ENCODE measurements at regions not wholly inside any gene's neighbourhood (a gene's known extent, or its start where the extent isn't known, plus 50 kb on each side); places are given as distances from the start of the nearest gene placed in this dataset.

GRCh38 chr10:70978816-70979480 lies 90.6 kb upstream of the PCBD1 start:
- no peak for DNase-seq (ENCODE audit: low spot score)
- no peak for TF ChIP-seq CTCF (IDR thresholded peaks at IDR 0.05; ENCODE audit: borderline replicate concordance, control extremely low read depth, extremely low read depth, insufficient read depth, missing control alignments)
- in situ Hi-C loops (cut with MboI; ENCODE audit: low sequenced_read_pairs, unreplicated experiment) = no loop called here

GRCh38 chr10:70980687-70981086 lies 92.3 kb upstream of the PCBD1 start:
- no peak for DNase-seq (ENCODE audit: low spot score)
- in situ Hi-C loops (cut with MboI; ENCODE audit: low sequenced_read_pairs, unreplicated experiment) = no loop called here
- TF ChIP-seq CTCF (IDR thresholded peaks at IDR 0.05; ENCODE audit: borderline replicate concordance, control extremely low read depth, extremely low read depth, insufficient read depth, missing control alignments) = no peak

GRCh38 chr10:70981171-70981836 lies 92.9 kb upstream of the PCBD1 start:
- in situ Hi-C loops (cut with MboI; ENCODE audit: low sequenced_read_pairs, unreplicated experiment) = no loop called here
- no peak for DNase-seq (ENCODE audit: low spot score)
- no peak for TF ChIP-seq CTCF (IDR thresholded peaks at IDR 0.05; ENCODE audit: borderline replicate concordance, control extremely low read depth, extremely low read depth, insufficient read depth, missing control alignments)

GRCh38 chr10:70981936-70982335 lies 93.6 kb upstream of the PCBD1 start:
- no peak for TF ChIP-seq CTCF (IDR thresholded peaks at IDR 0.05; ENCODE audit: borderline replicate concordance, control extremely low read depth, extremely low read depth, insufficient read depth, missing control alignments)
- in situ Hi-C loops (cut with MboI; ENCODE audit: low sequenced_read_pairs, unreplicated experiment) = no loop called here
- DNase-seq (ENCODE audit: low spot score) = no peak

GRCh38 chr10:70982443-70982842 lies 94.1 kb upstream of the PCBD1 start:
- in situ Hi-C loops (cut with MboI; ENCODE audit: low sequenced_read_pairs, unreplicated experiment) = no loop called here
- peak; percentile 67 for DNase-seq (ENCODE audit: low spot score)
- no peak for TF ChIP-seq CTCF (IDR thresholded peaks at IDR 0.05; ENCODE audit: borderline replicate concordance, control extremely low read depth, extremely low read depth, insufficient read depth, missing control alignments)

GRCh38 chr10:70984986-70985722 lies 96.8 kb upstream of the PCBD1 start:
- in situ Hi-C loops (cut with MboI; ENCODE audit: low sequenced_read_pairs, unreplicated experiment) = no loop called here
- TF ChIP-seq CTCF (IDR thresholded peaks at IDR 0.05; ENCODE audit: borderline replicate concordance, control extremely low read depth, extremely low read depth, insufficient read depth, missing control alignments) = no peak
- no peak for DNase-seq (ENCODE audit: low spot score)

Measured in GM13976 (cell line).